HG02885 (cell line): ENCODE measurements at regions not wholly inside any gene's neighbourhood (a gene's known extent, or its start where the extent isn't known, plus 50 kb on each side); places are given as distances from the start of the nearest gene placed in this dataset.
"Not testable (repeated sequence)": the region's sequence is repeated elsewhere in the genome, so short reads cannot be mapped to it uniquely, and the experiment has no call there.

Experiments used
- ATAC-seq: cut with Tn5 transposase; IDR thresholded peaks from one replicate; pipeline ENCODE4 v1.9.1; 2021; ENCODE audit warnings: mild to moderate bottlenecking; ENCODE audit not compliant: unreplicated experiment, poor library complexity

GRCh38 chr4:164526933-164527583 is 226.9 kb upstream of the SMIM31 start:
- no peak for ATAC-seq

- ATAC-seq, result no peak
Observed at GRCh38 chr4:164529058-164529457, 224.9 kb upstream of the SMIM31 start.

GRCh38 chr4:164529486-164529885 is 224.4 kb upstream of the SMIM31 start:
- ATAC-seq, result no peak

- ATAC-seq, result no peak
Observed at GRCh38 chr4:164531336-164531735, 222.6 kb upstream of the SMIM31 start.

GRCh38 chr4:164536814-164537213 is 217.1 kb upstream of the SMIM31 start:
- ATAC-seq, result no peak

- ATAC-seq, result no peak
Observed at GRCh38 chr4:164538097-164538496, 215.8 kb upstream of the SMIM31 start.

- no peak for ATAC-seq
Observed at GRCh38 chr4:164540987-164541386, 212.9 kb upstream of the SMIM31 start.

GRCh38 chr4:164542431-164542830 is 211.5 kb upstream of the SMIM31 start:
- ATAC-seq, result no peak

GRCh38 chr4:164550989-164551712 is 202.8 kb upstream of the SMIM31 start:
- ATAC-seq, result no peak

GRCh38 chr4:164551713-164552040 is 202.3 kb upstream of the SMIM31 start:
- ATAC-seq, result no peak

- no peak for ATAC-seq
Observed at GRCh38 chr4:164571593-164572390, 182.1 kb upstream of the SMIM31 start.

- no peak for ATAC-seq
Observed at GRCh38 chr4:164572877-164573279, 181.1 kb upstream of the SMIM31 start.

GRCh38 chr4:164575861-164576260 is 178.1 kb upstream of the SMIM31 start:
- ATAC-seq, result no peak

- ATAC-seq, result no peak
Observed at GRCh38 chr4:164579270-164579942, 174.5 kb upstream of the SMIM31 start.

GRCh38 chr4:164591666-164592065 is 162.3 kb upstream of the SMIM31 start:
- no peak for ATAC-seq

- no peak for ATAC-seq
Observed at GRCh38 chr4:164595751-164596150, 158.2 kb upstream of the SMIM31 start.

GRCh38 chr4:164596318-164596878 is 157.5 kb upstream of the SMIM31 start:
- no peak for ATAC-seq

GRCh38 chr4:164596927-164597326 is 157.0 kb upstream of the SMIM31 start:
- no peak for ATAC-seq

GRCh38 chr4:164601653-164602052 is 152.3 kb upstream of the SMIM31 start:
- ATAC-seq, result no peak

GRCh38 chr4:164605791-164606190 is 148.1 kb upstream of the SMIM31 start:
- ATAC-seq, result not testable (repeated sequence)
